NCI-H526 treated with DMSO at 0.1 percent for 48 hours (cell line): ENCODE measurements at regions not wholly inside any gene's neighbourhood (a gene's known extent, or its start where the extent isn't known, plus 50 kb on each side); places are given as distances from the start of the nearest gene placed in this dataset.
A peak's percentile ranks its signal among the peaks of the same experiment; 100 is the strongest.
"Not testable (repeated sequence)": the region's sequence is repeated elsewhere in the genome, so short reads cannot be mapped to it uniquely, and the experiment has no call there.

Experiments
- DNase-seq: peaks from one replicate; lab custom pipeline; 2025; lab: John Stamatoyannopoulos, UW

DNA sequence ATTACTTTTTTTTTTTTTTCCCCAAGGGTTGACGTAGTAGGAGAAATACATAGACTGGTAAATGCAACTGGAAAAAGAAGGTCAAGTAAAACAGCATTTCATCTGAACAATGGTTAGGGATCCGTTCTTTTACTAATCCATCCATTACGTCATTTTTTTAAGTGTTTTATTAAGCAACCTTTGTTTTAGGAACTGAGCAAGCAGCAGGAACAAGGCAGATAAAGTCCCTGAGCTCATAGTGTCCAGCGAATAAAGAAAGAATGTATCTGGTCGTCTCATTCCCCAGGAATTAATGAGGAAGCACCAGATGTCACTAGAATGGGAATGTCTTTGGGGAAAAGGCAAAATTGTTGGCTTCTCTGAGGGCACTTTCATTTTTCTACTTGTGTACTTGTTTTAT, 842.4 kb downstream of the TDRD15 start:
- DNase-seq: no peak

- DNase-seq: no peak
Measured at GRCh38 chr2:21970971-21971370, 847.2 kb downstream of the TDRD15 start.

DNA sequence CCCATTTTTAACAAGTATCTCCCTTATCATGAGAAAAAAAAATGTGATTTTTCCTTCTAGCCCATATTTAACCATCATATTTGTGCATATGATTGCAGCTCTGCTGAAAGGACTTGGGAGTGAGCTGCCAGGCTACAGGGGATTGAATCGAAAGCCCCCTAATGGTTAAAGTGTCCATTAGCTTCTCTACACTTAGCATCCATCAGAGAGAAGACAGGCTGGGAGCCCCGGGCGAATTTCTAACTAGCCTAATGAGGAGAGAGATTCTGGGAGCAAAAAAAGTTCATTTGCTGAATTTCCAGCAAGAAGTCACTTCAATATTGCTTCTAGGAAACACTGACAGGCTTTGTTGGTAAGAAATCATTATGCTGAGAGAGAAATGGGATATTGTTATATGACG, 848.8 kb downstream of the TDRD15 start:
- DNase-seq: no peak

GRCh38 chr2:21981127-21981526, 857.4 kb downstream of the TDRD15 start:
- DNase-seq: no peak

- no peak for DNase-seq
Measured at GRCh38 chr2:21993002-21993401, 869.2 kb downstream of the TDRD15 start.

DNA sequence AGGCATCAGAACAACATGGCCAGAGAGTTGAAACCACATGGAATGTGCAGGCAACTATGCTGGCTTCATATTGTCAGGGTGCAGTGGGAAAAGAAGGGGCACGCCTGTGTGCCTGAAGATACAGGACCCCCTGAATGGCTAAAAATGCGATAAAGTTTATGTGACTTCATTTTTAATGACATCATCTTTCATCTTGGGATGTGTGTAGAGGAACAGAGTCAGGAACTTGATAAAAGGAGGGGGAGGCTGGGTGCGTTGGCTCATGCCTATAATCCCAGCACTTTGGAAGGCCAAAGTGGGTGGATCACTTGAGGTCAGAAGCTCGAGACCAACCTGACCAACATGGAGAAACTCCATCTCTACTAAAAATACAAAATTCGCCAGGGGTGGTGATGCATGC, 872.6 kb downstream of the TDRD15 start:
- DNase-seq: no peak

DNA sequence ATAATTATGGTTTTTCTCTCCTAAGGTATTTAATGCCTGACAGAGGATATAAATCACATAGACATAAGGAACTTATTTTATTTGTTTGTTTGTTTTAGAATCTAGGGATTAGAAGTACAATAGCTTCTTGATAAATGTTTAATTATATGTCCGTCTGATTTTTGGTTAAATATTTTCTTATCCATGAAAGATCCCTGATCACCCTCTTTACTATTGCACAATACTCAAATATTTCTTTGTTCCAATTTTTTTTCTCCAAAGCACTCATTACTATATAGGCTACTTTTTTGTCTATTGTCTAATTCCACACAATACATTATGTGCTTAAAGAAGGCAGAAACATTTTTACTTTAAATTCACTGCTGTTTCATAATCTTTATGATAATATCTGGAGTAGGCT, 875.8 kb downstream of the TDRD15 start:
- DNase-seq: no peak

DNA sequence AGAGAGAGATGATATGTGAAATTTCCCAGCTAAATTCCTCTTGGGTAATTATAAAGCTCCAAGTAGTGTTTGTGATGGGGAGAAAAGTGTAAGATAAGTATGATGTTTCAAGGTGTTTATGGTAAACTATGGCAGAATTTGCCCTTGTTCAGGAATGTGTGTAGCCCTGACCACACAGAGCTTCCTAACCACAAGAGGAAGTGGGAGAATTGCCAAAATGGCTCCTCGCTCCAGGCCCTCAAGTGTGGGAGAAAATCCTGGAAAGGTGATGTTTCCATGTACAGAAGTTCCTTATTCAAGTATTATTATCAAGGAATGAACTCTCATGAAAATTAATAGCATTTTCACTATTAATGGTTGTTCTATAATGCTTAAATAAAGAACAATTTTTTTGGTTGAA, 878.3 kb downstream of the TDRD15 start:
- no peak for DNase-seq

DNA sequence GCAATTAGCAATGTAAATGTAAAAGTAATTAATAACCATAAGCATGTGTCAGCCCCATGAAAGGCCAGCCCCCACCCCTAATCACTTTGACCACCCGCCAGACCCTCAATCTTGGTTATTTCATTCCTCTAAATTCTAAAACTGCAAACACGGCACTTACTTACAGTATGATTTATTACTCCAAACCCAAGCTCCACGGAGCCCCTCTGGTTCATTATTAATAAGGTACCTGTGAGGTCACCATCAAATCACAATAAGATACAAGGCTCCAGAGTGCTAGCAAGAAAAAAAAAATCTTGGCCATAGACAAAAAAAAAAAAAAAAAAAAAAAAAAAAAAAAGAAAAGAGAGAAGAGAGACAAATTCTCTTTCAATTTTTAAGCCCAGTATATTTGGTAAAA, 879.5 kb downstream of the TDRD15 start:
- DNase-seq: no peak

- no peak for DNase-seq
Measured at GRCh38 chr2:22011048-22011447, 887.3 kb downstream of the TDRD15 start.

DNA sequence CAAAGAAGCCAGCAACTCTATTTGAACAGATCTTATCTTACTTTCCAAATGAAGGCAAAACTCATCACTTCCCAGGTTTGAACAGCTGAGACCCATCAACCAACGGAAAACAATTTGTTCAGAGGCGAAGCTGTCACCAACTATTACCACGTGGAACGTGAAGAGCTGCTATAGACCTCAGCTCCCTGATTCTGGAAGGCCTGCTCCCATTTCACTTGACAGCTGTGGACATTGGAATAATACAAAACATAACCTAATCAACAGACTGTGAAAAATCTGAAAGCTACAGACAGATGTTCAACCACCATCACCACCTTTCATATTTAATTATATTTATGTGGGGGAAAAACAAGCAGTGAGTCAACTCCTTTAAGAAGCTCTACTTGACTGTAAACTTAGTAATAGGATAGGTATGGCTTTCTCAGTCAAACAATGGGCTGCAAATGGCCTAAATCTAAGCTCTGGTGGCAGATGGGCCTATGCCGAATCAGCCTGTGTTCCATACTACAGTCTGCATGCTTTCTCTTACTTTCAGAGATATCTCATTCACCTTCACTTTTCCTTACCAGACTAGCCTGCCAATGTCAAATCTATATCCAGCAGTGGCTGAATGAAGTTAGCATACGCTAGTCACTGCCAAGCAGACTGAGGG, 896.4 kb downstream of the TDRD15 start:
- DNase-seq: no peak

DNA sequence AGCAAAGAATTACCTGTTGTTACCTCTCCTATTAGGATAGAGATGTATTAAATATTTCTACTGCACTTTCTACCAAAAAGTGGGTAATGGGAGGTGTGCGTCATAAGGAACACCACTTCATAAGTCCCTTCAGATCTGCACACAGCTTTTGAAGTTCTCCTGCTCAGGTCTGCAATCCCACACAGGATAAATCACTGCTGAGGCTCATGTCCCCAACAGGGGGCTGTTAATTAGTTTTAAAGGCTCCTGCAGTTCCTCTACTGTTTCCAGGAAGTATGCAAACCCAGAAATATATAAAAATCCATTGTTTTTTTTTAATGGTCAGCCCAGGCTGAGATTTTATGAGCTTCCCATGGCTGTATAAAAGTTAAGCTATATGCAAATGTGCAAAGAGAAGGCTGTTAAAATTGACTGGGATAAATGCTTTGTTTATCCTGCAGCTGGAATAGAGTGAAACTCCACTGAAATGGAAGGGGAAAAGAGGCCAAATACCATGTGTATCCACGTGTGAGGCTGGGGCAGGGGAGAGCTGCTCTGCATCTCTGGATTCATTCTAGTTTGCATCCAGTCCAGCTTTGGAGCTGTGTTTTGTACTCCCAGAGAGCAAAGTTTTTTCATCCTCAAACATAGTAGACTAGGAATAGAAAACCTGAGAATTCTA, 903.7 kb downstream of the TDRD15 start:
- DNase-seq: peak; percentile 16

- no peak for DNase-seq
Measured at GRCh38 chr2:22035361-22035830, 911.6 kb downstream of the TDRD15 start.

DNA sequence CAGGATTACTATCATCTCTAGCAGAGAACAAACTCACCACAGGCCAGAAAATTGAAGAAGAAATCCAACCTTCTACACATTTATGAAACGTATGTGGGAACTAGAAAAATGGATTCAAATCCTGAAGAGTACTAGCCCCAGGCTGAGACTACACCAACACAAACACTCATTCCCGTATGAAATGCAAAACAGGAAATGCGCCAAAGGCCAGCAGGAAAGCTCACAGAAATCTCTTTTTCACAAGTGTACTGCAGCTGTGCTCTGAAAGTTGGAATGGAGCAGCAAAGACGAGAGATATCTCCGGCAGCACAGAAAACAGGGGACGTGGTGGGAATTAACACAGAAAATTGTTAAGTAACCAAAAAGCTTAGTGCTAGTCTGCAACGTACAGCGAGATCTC, 913.5 kb downstream of the TDRD15 start:
- no peak for DNase-seq

DNA sequence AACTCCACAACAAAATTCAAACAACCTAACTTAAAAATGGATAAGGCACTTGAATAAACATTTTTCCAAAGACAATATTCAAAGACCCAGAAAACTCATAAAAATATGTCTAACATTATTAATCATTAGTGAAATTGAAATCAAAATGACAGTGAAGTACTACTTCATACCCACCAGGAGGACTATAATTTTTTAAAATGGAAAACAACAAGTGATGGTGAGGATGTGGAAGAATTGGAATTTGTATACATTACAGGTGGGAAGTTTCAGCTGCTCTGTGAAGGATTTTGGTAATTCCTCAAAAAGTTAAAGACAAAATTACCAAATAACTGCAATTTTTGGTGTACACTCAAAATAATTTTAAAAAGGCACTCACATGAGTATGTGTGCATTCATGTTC, 920.0 kb downstream of the TDRD15 start:
- no peak for DNase-seq

DNA sequence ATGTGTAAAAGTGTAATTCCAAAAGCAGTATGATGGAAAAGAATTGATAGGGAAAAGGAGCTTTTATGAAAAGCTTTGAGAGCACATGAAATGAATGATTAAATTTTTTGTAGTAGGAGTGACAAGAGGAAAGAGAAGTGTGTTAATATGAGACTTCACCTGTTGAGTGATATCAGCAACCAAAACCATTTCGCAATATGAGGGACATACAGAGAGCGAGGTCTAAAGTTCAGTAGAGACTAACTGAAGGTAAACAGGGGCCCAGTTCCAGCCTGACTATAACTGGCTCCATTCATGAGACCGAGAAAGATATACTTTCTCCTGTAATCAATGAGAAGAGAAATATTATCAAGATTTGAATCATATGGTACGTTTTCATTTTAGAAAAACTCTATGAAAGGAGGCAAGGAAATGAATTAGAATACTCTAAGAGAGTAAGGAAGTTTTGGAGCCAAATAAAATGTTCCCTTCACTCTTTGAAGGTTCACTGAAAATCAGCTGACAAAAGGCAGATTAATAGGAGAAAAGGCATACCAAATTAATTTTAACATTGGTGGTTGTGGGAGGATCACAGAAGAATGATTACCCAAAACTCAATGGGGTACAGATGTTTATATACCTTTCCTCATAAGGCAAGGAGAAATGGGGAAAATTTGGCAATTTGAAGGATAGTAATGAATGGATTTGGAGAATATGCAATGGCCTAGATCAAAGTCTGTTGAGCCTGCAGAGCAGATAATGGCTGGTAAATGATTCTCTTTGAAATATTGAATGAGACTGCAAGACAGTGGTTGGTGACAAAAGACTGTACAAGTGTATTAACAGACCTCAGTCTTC, 932.2 kb downstream of the TDRD15 start:
- no peak for DNase-seq

GRCh38 chr2:22056621-22057132, 932.9 kb downstream of the TDRD15 start:
- no peak for DNase-seq

- no peak for DNase-seq
Measured at GRCh38 chr2:22062679-22063078, 938.9 kb downstream of the TDRD15 start.

DNA sequence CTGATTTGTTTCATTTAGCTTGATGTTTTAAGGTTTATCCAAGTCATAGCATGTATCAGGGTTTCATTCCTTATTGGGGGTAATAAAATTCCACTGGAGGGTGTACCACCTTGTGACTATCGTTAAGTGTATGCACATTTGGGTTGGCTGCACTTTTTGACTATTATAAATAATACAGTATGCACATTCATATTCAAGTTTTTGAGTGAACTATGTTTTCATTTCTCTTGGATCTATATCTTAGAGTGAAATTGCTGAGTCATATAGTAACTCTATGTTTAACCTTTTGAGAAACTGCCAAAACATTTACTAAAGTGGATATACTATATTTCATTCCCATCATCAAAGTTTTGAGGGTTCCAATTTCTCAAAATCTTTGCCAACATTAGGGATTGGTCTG, 952.7 kb downstream of the TDRD15 start:
- no peak for DNase-seq

DNA sequence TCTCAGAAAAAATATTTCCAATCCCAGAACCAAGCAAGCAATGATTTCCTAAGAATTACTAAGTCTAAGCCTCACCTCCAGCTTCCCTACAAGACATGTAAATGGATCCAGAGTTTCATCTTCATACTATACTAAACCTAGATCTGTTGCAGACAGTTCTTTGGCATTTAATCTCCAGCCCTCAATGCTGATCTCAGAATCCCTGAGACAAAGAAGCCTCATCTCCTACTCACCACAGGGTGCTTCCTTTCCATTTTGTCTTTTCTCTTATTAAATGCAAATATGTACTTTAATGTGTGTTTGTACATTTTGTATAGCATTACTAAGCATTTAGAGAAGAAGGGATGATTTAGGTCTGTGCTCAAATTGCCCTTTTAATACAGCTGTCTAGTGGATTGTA, 954.9 kb downstream of the TDRD15 start:
- no peak for DNase-seq

- no peak for DNase-seq
Measured at GRCh38 chr2:22079583-22079982, 955.8 kb downstream of the TDRD15 start.

GRCh38 chr2:22086726-22087125, 963.0 kb downstream of the TDRD15 start:
- DNase-seq: no peak

DNA sequence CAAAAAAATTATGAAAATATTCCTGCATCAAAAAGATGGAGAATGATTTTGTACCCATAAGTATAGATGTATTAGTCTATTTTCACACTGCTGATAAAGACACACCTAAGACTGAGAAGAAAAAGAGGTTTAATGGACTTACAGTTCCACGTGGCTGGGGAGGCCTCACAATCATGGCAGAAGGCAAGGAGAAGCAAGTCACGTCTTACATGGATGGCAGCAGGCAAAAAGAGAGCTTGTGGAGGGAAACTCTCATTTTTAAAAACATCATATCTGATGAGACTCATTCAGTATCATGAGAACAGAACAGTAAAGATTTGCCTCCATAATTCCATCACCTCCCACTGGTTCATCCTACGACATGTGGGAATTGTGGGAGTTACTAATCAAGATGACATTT, 979.8 kb downstream of the TDRD15 start:
- DNase-seq: not testable (repeated sequence)
